ENCODE measurements at regions not wholly inside any gene's neighbourhood (a gene's known extent, or its start where the extent isn't known, plus 50 kb on each side); places are given as distances from the start of the nearest gene placed in this dataset.

- TF ChIP-seq CTCF (IDR thresholded peaks at IDR 0.05): no peak
- no peak for TF ChIP-seq POLR2A (IDR thresholded peaks at IDR 0.05)
Measured at GRCh38 chr12:91990525-91990924, 155.1 kb downstream of the BTG1 start.

Data from heart left ventricle (tissue), 13 donors.